ENCODE measurements at regions not wholly inside any gene's neighbourhood (a gene's known extent, or its start where the extent isn't known, plus 50 kb on each side); places are given as distances from the start of the nearest gene placed in this dataset.

GRCh38 chr1:83718338-83718737 lies 280.6 kb downstream of the TTLL7 start:
- DNase-seq: no peak

- DNase-seq: no peak
These were observed 281.1 kb downstream of the TTLL7 start for GRCh38 chr1:83717785-83718184.

- no peak for DNase-seq
These were observed 282.3 kb downstream of the TTLL7 start for GRCh38 chr1:83716641-83717040.

- no peak for DNase-seq
These were observed 283.4 kb downstream of the TTLL7 start for GRCh38 chr1:83715550-83715949.

GRCh38 chr1:83709662-83710061 lies 289.3 kb downstream of the TTLL7 start:
- DNase-seq: no peak

GRCh38 chr1:83706354-83706938 lies 292.5 kb downstream of the TTLL7 start:
- DNase-seq: no peak

GRCh38 chr1:83705091-83705490 lies 293.8 kb downstream of the TTLL7 start:
- DNase-seq: no peak

GRCh38 chr1:83704350-83704749 lies 294.6 kb downstream of the TTLL7 start:
- no peak for DNase-seq

- DNase-seq: no peak
These were observed 296.6 kb downstream of the TTLL7 start for GRCh38 chr1:83702356-83702755.

- DNase-seq: no peak
These were observed 297.6 kb downstream of the TTLL7 start for GRCh38 chr1:83701355-83701754.

- DNase-seq: no peak
These were observed 300.3 kb downstream of the TTLL7 start for GRCh38 chr1:83698644-83699043.

- no peak for DNase-seq
These were observed 301.0 kb downstream of the TTLL7 start for GRCh38 chr1:83697961-83698360.

GRCh38 chr1:83697220-83697619 lies 301.7 kb downstream of the TTLL7 start:
- DNase-seq: no peak

- no peak for DNase-seq
These were observed 304.5 kb downstream of the TTLL7 start for GRCh38 chr1:83694449-83694848.

- DNase-seq: no peak
These were observed 305.4 kb downstream of the TTLL7 start for GRCh38 chr1:83693427-83694126.

- no peak for DNase-seq
These were observed 306.2 kb downstream of the TTLL7 start for GRCh38 chr1:83692524-83693381.

- no peak for DNase-seq
These were observed 306.9 kb downstream of the TTLL7 start for GRCh38 chr1:83691953-83692500.

- no peak for DNase-seq
These were observed 308.7 kb downstream of the TTLL7 start for GRCh38 chr1:83689921-83690868.

- DNase-seq: no peak
These were observed 316.8 kb downstream of the TTLL7 start for GRCh38 chr1:83682132-83682531.

GRCh38 chr1:83676106-83676505 lies 322.8 kb downstream of the TTLL7 start:
- no peak for DNase-seq

GRCh38 chr1:83673312-83673711 lies 325.6 kb downstream of the TTLL7 start:
- DNase-seq: no peak

- no peak for DNase-seq
These were observed 327.3 kb downstream of the TTLL7 start for GRCh38 chr1:83671586-83671985.

All from activated gamma-delta T cell treated with Interleukin-2 at 50 U/mL for 16 hours (primary cell).